ENCODE measurements at regions not wholly inside any gene's neighbourhood (a gene's known extent, or its start where the extent isn't known, plus 50 kb on each side); places are given as distances from the start of the nearest gene placed in this dataset.

GRCh38 chr2:95677346-95677745 lies 85.5 kb downstream of the TRIM43 start:
- TF ChIP-seq CSRNP3 (CRISPR knock-in tag; IDR thresholded peaks at IDR 0.05) (no peak), TSHZ2 (CRISPR knock-in tag; IDR thresholded peaks at IDR 0.05) (no peak), PATZ1 (CRISPR knock-in tag; IDR thresholded peaks at IDR 0.05; ENCODE audit: borderline replicate concordance) (no peak), POU6F1 (CRISPR knock-in tag; IDR thresholded peaks at IDR 0.05; ENCODE audit: borderline replicate concordance, low read depth) (no peak), ZC3H10 (CRISPR knock-in tag; IDR thresholded peaks at IDR 0.05) (no peak), PPARA (CRISPR knock-in tag; IDR thresholded peaks at IDR 0.05; ENCODE audit: borderline replicate concordance) (no peak), CREB5 (CRISPR knock-in tag; IDR thresholded peaks at IDR 0.05; ENCODE audit: low read depth) (no peak), TCF4 (CRISPR knock-in tag; IDR thresholded peaks at IDR 0.05; ENCODE audit: borderline replicate concordance) (no peak)
